H1 (cell line): ENCODE measurements at regions not wholly inside any gene's neighbourhood (a gene's known extent, or its start where the extent isn't known, plus 50 kb on each side); places are given as distances from the start of the nearest gene placed in this dataset.

Source experiments
- CTCF ChIA-PET: fragments of 300-600 bp; sonication (Branson Sonifier 250); formaldehyde crosslinking; loops from one replicate; lab custom pipeline; 2021; ENCODE audit not compliant: partially characterized antibody; lab: Charles Lee
- POLR2A ChIA-PET: fragments of 300-600 bp; sonication (Branson Sonifier 250); formaldehyde crosslinking; loops from one replicate; lab custom pipeline; 2021; ENCODE audit warnings: inconsistent platforms; ENCODE audit not compliant: partially characterized antibody; lab: Charles Lee
- DNase-seq, 2 experiments: peaks; one replicate each; pipeline versions ENCODE4 v3.0.0 to v3.0.0-alpha.2; 2010 to 2022; ENCODE audit warnings: low spot score in 2 of 2, low read depth in 1 of 2, mixed read lengths in 1 of 2
- FAIRE-seq: peaks from 2 replicates; lab custom pipeline; 2011; peaks lifted over from hg19 to GRCh38; lab: Jason Lieb, UNC
- H2AFZ ChIP-seq: 2 replicates; pipeline ENCODE4 v1.8.1; 2012; ENCODE audit warnings: low read length, inconsistent platforms
- H2AK5ac ChIP-seq: 2 replicates; pipeline ENCODE4 v1.6.1; 2013; ENCODE audit warnings: low read depth, low read length
- H2BK120ac ChIP-seq: replicated peaks from 2 replicates; pipeline ENCODE3; 2013; ENCODE audit warnings: low read depth, low read length, inconsistent platforms
- H2BK12ac ChIP-seq: 2 replicates; pipeline ENCODE4 v1.6.1; 2013; ENCODE audit warnings: low read depth, low read length
- H2BK15ac ChIP-seq: 2 replicates; pipeline ENCODE4 v1.6.1; 2013; ENCODE audit warnings: low read length
- H2BK20ac ChIP-seq: 2 replicates; pipeline ENCODE4 v1.6.1; 2013; ENCODE audit warnings: low read length
- H2BK5ac ChIP-seq: 2 replicates; pipeline ENCODE4 v1.6.1; 2013; ENCODE audit warnings: low read depth, low read length
- H3K14ac ChIP-seq: 2 replicates; pipeline ENCODE4 v1.6.1; 2013; ENCODE audit warnings: inconsistent platforms; ENCODE audit not compliant: insufficient read length
- H3K18ac ChIP-seq: 2 replicates; pipeline ENCODE4 v1.6.1; 2013; ENCODE audit warnings: low read length; ENCODE audit errors: extremely low read depth
- H3K23ac ChIP-seq: 2 replicates; pipeline ENCODE4 v1.6.1; 2013; ENCODE audit warnings: inconsistent platforms; ENCODE audit not compliant: insufficient read length
- H3K23me2 ChIP-seq: 2 replicates; pipeline ENCODE4 v1.6.1; 2013; ENCODE audit warnings: low read depth, low read length
- H3K27ac ChIP-seq: 2 replicates; pipeline ENCODE4 v1.6.1; 2011; ENCODE audit warnings: low read depth, low read length, inconsistent platforms
- H3K27me3 ChIP-seq, 4 experiments: replicated peaks in 1 of 4; 1 replicate in 1 of 4; 2 replicates in 3 of 4; pipeline versions ENCODE4 v1.6.1 to v1.8.1; 2011 to 2013; ENCODE audit warnings: low read length in 3 of 4, mild to moderate bottlenecking in 3 of 4, inconsistent platforms in 2 of 4, mixed read lengths in 2 of 4, moderate library complexity in 1 of 4; ENCODE audit not compliant: control insufficient read depth in 3 of 4, insufficient read depth in 3 of 4; ENCODE audit errors: extremely low read depth in 1 of 4
- H3K36me3 ChIP-seq, 4 experiments: 2 replicates each; pipeline versions ENCODE4 v1.6.1 to v1.8.1; 2011 to 2013; ENCODE audit warnings: mild to moderate bottlenecking in 4 of 4, low read length in 3 of 4, moderate library complexity in 2 of 4, control low read depth in 1 of 4, inconsistent platforms in 1 of 4; ENCODE audit not compliant: insufficient read depth in 4 of 4, control insufficient read depth in 2 of 4
- H3K4ac ChIP-seq: replicated peaks from 2 replicates; pipeline ENCODE3; 2013; ENCODE audit warnings: low read length, low read depth, mixed read lengths, inconsistent platforms; ENCODE audit not compliant: insufficient read length
- H3K4me1 ChIP-seq, 4 experiments: replicated peaks in 1 of 4; 1 replicate in 1 of 4; 2 replicates in 3 of 4; pipeline versions ENCODE4 v1.6.1 to v1.8.1; 2011 to 2013; ENCODE audit warnings: low read length in 3 of 4, inconsistent platforms in 2 of 4, mixed read lengths in 1 of 4; ENCODE audit not compliant: insufficient read depth in 4 of 4, control insufficient read depth in 3 of 4
- H3K4me2 ChIP-seq, 2 experiments: 2 replicates each; pipeline versions ENCODE4 v1.6.1 to v1.8.1; 2011 to 2013; ENCODE audit warnings: low read depth in 2 of 2, low read length in 2 of 2, control low read depth in 1 of 2, inconsistent platforms in 1 of 2, mild to moderate bottlenecking in 1 of 2; ENCODE audit not compliant: insufficient read depth in 1 of 2
- H3K4me3 ChIP-seq, 4 experiments: fragments of 200-600, 300-600 bp in 1 of 4; sonication (generic), shearing (Covaris generic), sonication (Bioruptor Twin) in 1 of 4; 2 replicates each; pipeline versions ENCODE4 v1.5.1 to v1.8.1; 2011 to 2016; ENCODE audit warnings: low read length in 4 of 4, low read depth in 3 of 4, control low read depth in 2 of 4, inconsistent platforms in 2 of 4, mild to moderate bottlenecking in 2 of 4, mixed read lengths in 1 of 4, moderate library complexity in 1 of 4; ENCODE audit not compliant: insufficient read depth in 2 of 4; ENCODE audit errors: extremely low read depth in 1 of 4
- H3K56ac ChIP-seq: replicated peaks from 2 replicates; pipeline ENCODE3; 2013; ENCODE audit warnings: low read depth, mild to moderate bottlenecking, mixed read lengths, low read length, inconsistent platforms; ENCODE audit not compliant: insufficient read length
- H3K79me1 ChIP-seq: 2 replicates; pipeline ENCODE4 v1.6.1; 2013; ENCODE audit warnings: low read depth, low read length, control low read depth
- H3K79me2 ChIP-seq, 2 experiments: 2 replicates each; pipeline versions ENCODE4 v1.6.1 to v1.8.1; 2012 to 2013; ENCODE audit warnings: low read length in 2 of 2, mild to moderate bottlenecking in 2 of 2, inconsistent platforms in 1 of 2; ENCODE audit not compliant: insufficient read depth in 2 of 2, control insufficient read depth in 1 of 2
- H3K9ac ChIP-seq, 4 experiments: replicated peaks in 1 of 4; 1 replicate in 1 of 4; 2 replicates in 3 of 4; pipeline versions ENCODE4 v1.6.1 to v1.8.1; 2011 to 2013; ENCODE audit warnings: low read depth in 3 of 4, low read length in 3 of 4, control low read depth in 2 of 4, mild to moderate bottlenecking in 2 of 4, moderate library complexity in 2 of 4, inconsistent platforms in 1 of 4; ENCODE audit errors: extremely low read depth in 1 of 4
- H3K9me3 ChIP-seq, 2 experiments: 2 replicates each; pipeline versions ENCODE4 v1.6.1 to v1.8.1; 2012 to 2013; ENCODE audit warnings: mild to moderate bottlenecking in 2 of 2, moderate library complexity in 2 of 2, control low read depth in 1 of 2, inconsistent platforms in 1 of 2, low read depth in 1 of 2, low read length in 1 of 2, mixed read lengths in 1 of 2; ENCODE audit not compliant: insufficient read depth in 2 of 2
- H4K20me1 ChIP-seq, 2 experiments: replicated peaks in 1 of 2; 2 replicates each; pipeline versions ENCODE3 to v1.8.1; 2011 to 2013; ENCODE audit warnings: inconsistent platforms in 2 of 2, low read length in 2 of 2, mild to moderate bottlenecking in 1 of 2; ENCODE audit not compliant: insufficient read depth in 2 of 2, control insufficient read depth in 1 of 2
- H4K5ac ChIP-seq: 2 replicates; pipeline ENCODE4 v1.6.1; 2013; ENCODE audit warnings: low read length, low read depth, mixed read lengths, inconsistent platforms; ENCODE audit not compliant: insufficient read length
- H4K8ac ChIP-seq: 2 replicates; pipeline ENCODE4 v1.8.0; 2013; ENCODE audit warnings: mild to moderate bottlenecking, moderate library complexity, low read length, inconsistent platforms; ENCODE audit not compliant: insufficient read depth; ENCODE audit errors: extremely low read depth
- H4K91ac ChIP-seq: replicated peaks from 2 replicates; pipeline ENCODE3; 2013; ENCODE audit warnings: low read length, mixed read lengths, inconsistent platforms; ENCODE audit not compliant: insufficient read length
- EP300 ChIP-seq, 2 experiments: IDR thresholded peaks; 1 replicate in 1 of 2; 2 replicates in 1 of 2; pipeline ENCODE4 v1.6.1; 2011 to 2012; ENCODE audit warnings: low read depth in 2 of 2, low read length in 2 of 2, mild to moderate bottlenecking in 2 of 2, borderline replicate concordance in 1 of 2, inconsistent platforms in 1 of 2, moderate library complexity in 1 of 2
- USF2 ChIP-seq: IDR thresholded peaks from 2 replicates; pipeline ENCODE4 v1.6.1; 2011; ENCODE audit warnings: low read length, improper control_type of control experiment
- YY1 ChIP-seq: IDR thresholded peaks from 2 replicates; pipeline ENCODE4 v1.6.1; 2011; ENCODE audit warnings: low read depth, mild to moderate bottlenecking, low read length
- WGBS, 2 experiments: shearing (Covaris generic) in 1 of 2; methylation state at CpG; one replicate each; pipeline versions ENCODE4 v1.1.6 to v1.1.7; 2013 to 2015; ENCODE audit warnings: low lambda C conversion rate in 2 of 2, mixed read lengths in 2 of 2, inconsistent platforms in 1 of 2, low coverage in 1 of 2, missing lambda C conversion rate in 1 of 2; ENCODE audit not compliant: insufficient replicate concordance in 2 of 2, insufficient coverage in 1 of 2, insufficient read length in 1 of 2; ENCODE audit errors: extremely low coverage in 1 of 2, missing lambda C conversion rate in 1 of 2; 5-methylcytosine and 5-hydroxymethylcytosine counted together

DNA sequence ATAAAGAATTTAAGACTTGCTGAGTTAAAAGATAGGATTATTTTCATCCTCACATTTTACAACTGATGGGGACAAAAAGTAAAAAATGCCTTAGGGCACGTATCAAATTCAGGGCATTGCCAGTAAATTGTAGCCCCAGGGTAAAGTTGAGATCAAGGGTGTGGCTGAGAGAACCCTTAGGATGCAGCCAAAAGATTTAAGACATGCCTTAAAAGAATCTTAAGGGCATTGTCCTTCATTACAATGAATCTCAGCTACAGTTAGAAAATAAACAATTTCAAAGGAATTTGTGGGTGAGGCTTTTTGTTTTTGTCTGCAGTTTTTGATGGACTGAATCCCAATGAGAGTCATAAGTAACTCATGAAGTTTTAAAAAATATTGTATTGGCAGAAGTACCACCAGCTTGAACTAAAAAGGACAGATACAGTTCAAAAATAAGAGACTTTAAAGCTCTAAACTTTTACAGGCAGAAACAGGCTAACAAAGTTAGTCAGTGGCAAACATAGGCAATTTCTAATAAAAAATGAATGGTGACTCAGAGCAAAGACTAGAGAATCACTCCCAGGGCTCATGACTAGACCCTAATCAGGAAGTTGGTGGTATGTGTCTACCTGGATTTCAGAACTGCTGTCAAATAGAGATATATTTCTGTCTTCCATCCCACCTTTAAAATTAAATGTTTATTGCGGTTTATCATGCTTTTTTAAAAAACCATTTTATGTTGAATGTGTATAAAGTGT, 165.1 kb upstream of the SNX7 start:
- Histone ChIP-seq H3K23ac (no peak overlapping the region), H4K20me1 (no peaks in the 10 kb centered on the region), H3K4ac (no peak overlapping the region), H2AK5ac (no peak overlapping the region), H2AFZ (no peak overlapping the region), H3K79me2 (no peaks in the 10 kb centered on the region), H3K23me2 (no peaks in the 10 kb centered on the region), H4K5ac (no peak overlapping the region), H2BK5ac (no peak overlapping the region), H3K18ac (no peak overlapping the region), H2BK12ac (no peak overlapping the region), H3K56ac (no peak overlapping the region), H2BK15ac (no peak overlapping the region), H3K4me1 (no peaks in the 10 kb centered on the region; a peak in 2 of 7 replicates), H3K4me2 (no peak overlapping the region), H2BK120ac (no peak overlapping the region), H3K27ac (no peak overlapping the region), H3K79me1 (no peaks in the 10 kb centered on the region), H4K91ac (no peak overlapping the region), H3K9me3 (peaks cover 0 to 3% of the 10 kb centered on the region in 2 experiments; a peak in 1 of 4 replicates), H3K4me3 (no peak overlapping the region), H3K36me3 (no peaks in the 10 kb centered on the region), H2BK20ac (no peak overlapping the region), H3K27me3 (no peaks in the 10 kb centered on the region), H3K14ac (no peak overlapping the region), H4K8ac (no peak overlapping the region), H3K9ac (no peak overlapping the region)
- 89% methylated on average over 2 of the region's 2 CpGs; no CpG with 5 or more reads in 1 of the 2 experiments for WGBS, 2 experiments
- FAIRE-seq, result no peak
- ChIA-PET CTCF (no interaction called here), POLR2A (no interaction called here)
- DNase-seq, result no peak
- no peak for TF ChIP-seq EP300 (IDR thresholded peaks at IDR 0.05; ENCODE audit: borderline replicate concordance in 1 of 2, low read depth in 2 of 2, low read length in 2 of 2)
- TF ChIP-seq YY1, result no peak
- TF ChIP-seq USF2, result no peak
